ENCODE measurements at regions not wholly inside any gene's neighbourhood (a gene's known extent, or its start where the extent isn't known, plus 50 kb on each side); places are given as distances from the start of the nearest gene placed in this dataset.
"Not testable (repeated sequence)": the region's sequence is repeated elsewhere in the genome, so short reads cannot be mapped to it uniquely, and the experiment has no call there.

GRCh38 chr18:71221405-71221804, 932.6 kb downstream of the SOCS6 start:
- ATAC-seq (no peak), DNase-seq (ENCODE audit: low read depth, low spot score) (no peak)
- ChIA-PET POLR2A (no interaction called here), RAD21 (ENCODE audit: low non-redundant PET in 1 of 2, low total read pairs in 2 of 2, uncharacterized antibody in 2 of 2, unreplicated experiment in 2 of 2) (no interaction called here), CTCF (no interaction called here)
- Histone ChIP-seq H4K20me1 (ENCODE audit: insufficient read depth) (no peaks in the 10 kb centered on the region), H3K27ac (ENCODE audit: low read depth, low read length) (no peak overlapping the region), H3K4me1 (ENCODE audit: control insufficient read depth in 1 of 2, insufficient read depth in 2 of 2, low read length in 2 of 2) (no peaks in the 10 kb centered on the region), H3K79me2 (ENCODE audit: insufficient read depth, low read length) (no peaks in the 10 kb centered on the region), H3K9me3 (ENCODE audit: control insufficient read depth in 1 of 2, insufficient read depth in 1 of 2, low read depth in 1 of 2, low read length in 2 of 2) (peaks cover 0 to 34% of the 10 kb centered on the region in 2 experiments; a peak in 2 of 4 replicates), H3K4me3 (replicated peaks in 1 of 2; ENCODE audit: low read depth in 1 of 2, low read length in 2 of 2) (no peak overlapping the region), H3K9me2 (ENCODE audit: insufficient read depth) (no peaks in the 10 kb centered on the region), H3K27me3 (ENCODE audit: insufficient read depth, low read length) (no peaks in the 10 kb centered on the region), H3K36me3 (ENCODE audit: control insufficient read depth in 1 of 2, insufficient read depth in 2 of 2, low read length in 2 of 2) (no peaks in the 10 kb centered on the region), H3K4me2 (ENCODE audit: low read length) (no peak overlapping the region), H3K9ac (ENCODE audit: low read length) (no peak overlapping the region), H2AFZ (ENCODE audit: low read depth, low read length, poor library complexity, severe bottlenecking) (no peak overlapping the region)
- TF ChIP-seq POLR2A (IDR thresholded peaks at IDR 0.05; ENCODE audit: borderline replicate concordance, extremely low read depth, insufficient read depth, insufficient read length), result no peak
- TF ChIP-seq CBX3 (IDR thresholded peaks at IDR 0.05; ENCODE audit: low read depth), result no peak
- no peak for TF ChIP-seq EGR1 (IDR thresholded peaks at IDR 0.05; ENCODE audit: low read depth)
- no peak for TF ChIP-seq MAX (IDR thresholded peaks at IDR 0.05)
- TF ChIP-seq RAD21 (IDR thresholded peaks at IDR 0.05; ENCODE audit: low read depth), result no peak
- no peak for TF ChIP-seq EZH2 (IDR thresholded peaks at IDR 0.05)
- no peak for TF ChIP-seq SP1 (IDR thresholded peaks at IDR 0.05; ENCODE audit: low read depth)
- TF ChIP-seq EZH2phosphoT487 (IDR thresholded peaks at IDR 0.05; ENCODE audit: borderline replicate concordance), result no peak
- no peak for TF ChIP-seq CEBPB (IDR thresholded peaks at IDR 0.05; ENCODE audit: low read depth)
- no peak for TF ChIP-seq TCF7L2 (IDR thresholded peaks at IDR 0.05; ENCODE audit: borderline replicate concordance, extremely low read depth, insufficient read depth, insufficient read length)
- no peak for TF ChIP-seq YY1 (IDR thresholded peaks at IDR 0.05; ENCODE audit: extremely low read depth, insufficient replicate concordance, low read depth, low read length)
- intact Hi-C loops (cut with micrococcal nuclease), result no loop called here
- BruUV-seq (replicated peaks), result no TSS peak

GRCh38 chr18:71212739-71213138, 923.9 kb downstream of the SOCS6 start:
- H3K9me2 ChIP-seq (ENCODE audit: insufficient read depth); RAD21 ChIA-PET (ENCODE audit: low non-redundant PET in 1 of 2, low total read pairs in 2 of 2, uncharacterized antibody in 2 of 2, unreplicated experiment in 2 of 2); H3K4me2 ChIP-seq (ENCODE audit: low read length); H4K20me1 ChIP-seq (ENCODE audit: insufficient read depth); H3K9ac ChIP-seq (ENCODE audit: low read length); H3K4me1 ChIP-seq (ENCODE audit: control insufficient read depth in 1 of 2, insufficient read depth in 2 of 2, low read length in 2 of 2); intact Hi-C loops (cut with micrococcal nuclease); H2AFZ ChIP-seq (ENCODE audit: low read depth, low read length, poor library complexity, severe bottlenecking); BruUV-seq (replicated peaks); DNase-seq (ENCODE audit: low read depth, low spot score); POLR2A ChIA-PET; H3K9me3 ChIP-seq (ENCODE audit: control insufficient read depth in 1 of 2, insufficient read depth in 1 of 2, low read depth in 1 of 2, low read length in 2 of 2); CTCF ChIA-PET; H3K27ac ChIP-seq (ENCODE audit: low read depth, low read length); H3K27me3 ChIP-seq (ENCODE audit: insufficient read depth, low read length); H3K36me3 ChIP-seq (ENCODE audit: control insufficient read depth in 1 of 2, insufficient read depth in 2 of 2, low read length in 2 of 2); H3K4me3 ChIP-seq (replicated peaks in 1 of 2; ENCODE audit: low read depth in 1 of 2, low read length in 2 of 2); ATAC-seq; H3K79me2 ChIP-seq (ENCODE audit: insufficient read depth, low read length): not testable (repeated sequence)

All from HCT116 (cell line).